Fibroblast of pulmonary artery (primary cell): ENCODE measurements at regions not wholly inside any gene's neighbourhood (a gene's known extent, or its start where the extent isn't known, plus 50 kb on each side); places are given as distances from the start of the nearest gene placed in this dataset.

Experiments
- DNase-seq: peaks from one replicate; pipeline ENCODE4 v3.0.0-alpha.2; 2010; ENCODE audit warnings: low read depth
- H3K4me3 ChIP-seq: replicated peaks from 2 replicates; pipeline ENCODE4 v1.5.1; 2011; ENCODE audit warnings: low read depth, mild to moderate bottlenecking, control low read depth, low read length, moderate library complexity
- TF ChIP-seq, protein P1 (sequence below): IDR thresholded peaks from 2 replicates; pipeline ENCODE4 v1.5.1; 2011; ENCODE audit warnings: mild to moderate bottlenecking, control low read depth, low read length, inconsistent platforms; ENCODE audit errors: missing control alignments

DNA sequence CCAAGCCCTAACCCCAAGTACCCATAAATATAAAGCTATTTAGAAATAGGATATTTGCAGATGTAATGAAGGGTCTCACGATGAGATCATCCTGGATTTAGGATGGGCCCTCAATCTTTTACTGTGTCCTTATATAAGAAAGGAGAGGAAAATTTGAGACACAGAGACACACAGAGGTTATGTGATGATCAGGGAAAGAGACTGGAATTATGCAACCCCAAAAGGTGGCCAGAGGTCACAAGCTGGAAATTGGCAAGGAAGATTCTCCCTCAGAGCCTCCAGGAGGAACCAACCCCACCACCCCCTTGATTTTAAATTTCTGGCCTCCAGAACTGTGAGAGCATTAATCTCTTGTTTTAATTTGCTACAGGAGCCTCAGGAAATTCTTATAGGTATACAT, 334.9 kb upstream of the PRICKLE1 start:
- H3K4me3 ChIP-seq = no peak overlapping the region
- TF ChIP-seq, protein P1, sequence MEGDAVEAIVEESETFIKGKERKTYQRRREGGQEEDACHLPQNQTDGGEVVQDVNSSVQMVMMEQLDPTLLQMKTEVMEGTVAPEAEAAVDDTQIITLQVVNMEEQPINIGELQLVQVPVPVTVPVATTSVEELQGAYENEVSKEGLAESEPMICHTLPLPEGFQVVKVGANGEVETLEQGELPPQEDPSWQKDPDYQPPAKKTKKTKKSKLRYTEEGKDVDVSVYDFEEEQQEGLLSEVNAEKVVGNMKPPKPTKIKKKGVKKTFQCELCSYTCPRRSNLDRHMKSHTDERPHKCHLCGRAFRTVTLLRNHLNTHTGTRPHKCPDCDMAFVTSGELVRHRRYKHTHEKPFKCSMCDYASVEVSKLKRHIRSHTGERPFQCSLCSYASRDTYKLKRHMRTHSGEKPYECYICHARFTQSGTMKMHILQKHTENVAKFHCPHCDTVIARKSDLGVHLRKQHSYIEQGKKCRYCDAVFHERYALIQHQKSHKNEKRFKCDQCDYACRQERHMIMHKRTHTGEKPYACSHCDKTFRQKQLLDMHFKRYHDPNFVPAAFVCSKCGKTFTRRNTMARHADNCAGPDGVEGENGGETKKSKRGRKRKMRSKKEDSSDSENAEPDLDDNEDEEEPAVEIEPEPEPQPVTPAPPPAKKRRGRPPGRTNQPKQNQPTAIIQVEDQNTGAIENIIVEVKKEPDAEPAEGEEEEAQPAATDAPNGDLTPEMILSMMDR = no peak
- DNase-seq = no peak

DNA sequence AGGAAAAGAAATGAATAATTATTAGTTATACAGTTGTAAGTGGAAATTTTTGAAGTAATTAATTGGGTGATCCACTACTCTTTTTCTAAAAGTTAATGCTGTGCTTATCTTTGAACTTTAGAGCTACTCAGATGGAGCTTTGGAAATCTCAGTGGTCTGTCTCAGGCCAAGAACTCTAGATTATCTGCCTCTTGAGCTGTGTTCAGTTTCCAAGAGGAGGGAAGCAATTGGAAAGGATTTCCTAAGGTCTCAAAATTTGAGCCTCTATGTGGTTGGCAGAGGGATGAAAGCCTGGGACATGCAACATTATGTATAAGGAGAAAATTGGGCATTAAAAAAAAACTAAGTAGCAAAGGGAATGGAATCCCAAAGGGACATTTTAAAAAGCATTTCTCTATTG, 334.0 kb upstream of the PRICKLE1 start:
- TF ChIP-seq, protein P1 = no peak
- H3K4me3 ChIP-seq = no peak overlapping the region
- DNase-seq = no peak

DNA sequence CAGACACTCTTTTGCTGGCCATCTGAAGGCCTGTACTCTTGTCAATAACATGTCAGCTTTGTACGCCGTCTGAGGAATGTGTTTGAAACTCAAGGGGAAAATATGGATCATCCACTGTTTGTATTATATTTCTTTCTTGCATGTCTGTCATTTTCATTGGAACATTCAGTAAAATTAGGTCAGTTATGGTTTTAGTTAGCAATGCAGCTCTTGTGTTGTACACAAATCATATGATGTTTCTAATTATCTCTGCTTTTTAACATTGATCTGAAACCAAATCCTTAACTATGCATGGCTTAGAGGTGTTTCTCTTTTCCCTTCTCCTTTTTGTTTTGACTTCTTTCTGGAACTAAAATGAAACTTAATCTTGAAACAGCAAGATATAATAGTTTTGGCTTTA, 333.6 kb upstream of the PRICKLE1 start:
- no peak overlapping the region for H3K4me3 ChIP-seq
- TF ChIP-seq, protein P1 = no peak
- no peak for DNase-seq

DNA sequence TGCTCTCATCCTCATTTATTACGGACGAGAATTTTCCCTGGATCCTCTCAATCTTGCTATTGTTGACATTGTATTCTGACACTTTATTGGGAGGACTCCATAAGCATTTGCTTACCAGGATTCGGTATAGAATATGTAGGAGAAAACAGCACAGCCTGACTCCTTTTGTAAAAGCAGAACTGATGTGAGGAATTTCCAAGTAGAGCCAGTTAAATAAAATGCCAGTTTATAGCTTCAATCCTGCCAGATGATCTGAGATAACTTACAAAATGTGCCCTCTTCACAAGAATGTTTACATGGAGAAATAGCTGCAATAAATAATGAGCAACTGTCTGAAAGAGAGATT, 332.9 kb upstream of the PRICKLE1 start:
- no peak overlapping the region for H3K4me3 ChIP-seq
- TF ChIP-seq, protein P1 = no peak
- DNase-seq = no peak

DNA sequence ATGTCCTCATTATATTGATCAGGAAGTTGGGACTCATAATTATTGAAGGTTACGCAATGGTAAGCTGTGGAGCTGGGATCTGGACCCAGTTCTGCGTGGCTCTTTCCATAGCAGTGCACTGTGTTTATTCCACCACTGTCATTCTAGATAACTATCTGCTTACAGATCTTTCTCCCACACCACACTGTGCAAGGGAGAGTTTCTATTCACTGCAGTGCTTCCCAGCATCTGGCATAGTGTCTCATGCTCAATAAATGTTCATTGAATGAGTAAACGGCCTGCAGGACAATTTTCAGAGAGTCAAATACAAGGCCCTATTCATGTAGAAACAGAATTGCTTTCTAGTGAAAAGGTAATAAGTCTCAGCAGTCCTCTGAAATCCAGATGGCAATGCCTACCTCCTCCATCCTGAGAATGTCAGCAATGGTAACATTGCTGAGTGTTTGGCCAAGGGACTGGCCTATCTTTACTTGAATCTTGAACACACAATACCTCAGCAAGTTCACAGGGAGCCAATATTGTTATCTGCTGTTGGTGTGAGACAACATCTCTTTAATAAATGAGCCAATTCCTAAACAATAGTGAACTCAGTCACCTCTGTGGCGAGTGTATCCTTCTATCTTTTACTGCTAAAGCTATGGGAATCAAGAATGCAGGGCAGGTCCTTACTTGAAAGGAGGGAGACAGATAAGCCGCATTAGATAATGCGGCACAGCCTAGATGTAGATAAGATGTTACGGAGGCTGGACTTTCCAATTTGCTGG, 332.4 kb upstream of the PRICKLE1 start:
- H3K4me3 ChIP-seq = no peak overlapping the region
- no peak for DNase-seq
- TF ChIP-seq, protein P1 = no peak

DNA sequence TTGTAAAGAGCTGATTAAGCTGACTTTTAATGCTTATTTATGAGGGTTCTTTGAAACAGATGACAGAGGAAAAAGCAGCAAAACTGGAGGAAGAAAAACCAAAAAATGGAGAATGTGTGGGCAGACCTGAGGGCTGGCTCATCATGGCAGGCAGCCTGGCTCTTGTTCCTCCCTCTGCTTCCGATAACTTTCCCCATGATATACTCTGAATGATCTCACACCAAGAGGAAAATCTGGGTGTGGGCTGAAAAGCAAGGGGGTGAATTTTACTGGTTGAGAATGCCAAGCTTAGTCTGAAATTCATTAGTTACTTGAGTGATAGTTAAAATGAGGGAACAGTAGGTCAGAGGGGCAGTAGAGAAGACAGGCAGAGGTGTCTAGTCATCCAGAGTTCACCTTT, 330.1 kb upstream of the PRICKLE1 start:
- no peak overlapping the region for H3K4me3 ChIP-seq
- no peak for DNase-seq
- TF ChIP-seq, protein P1 = no peak

DNA sequence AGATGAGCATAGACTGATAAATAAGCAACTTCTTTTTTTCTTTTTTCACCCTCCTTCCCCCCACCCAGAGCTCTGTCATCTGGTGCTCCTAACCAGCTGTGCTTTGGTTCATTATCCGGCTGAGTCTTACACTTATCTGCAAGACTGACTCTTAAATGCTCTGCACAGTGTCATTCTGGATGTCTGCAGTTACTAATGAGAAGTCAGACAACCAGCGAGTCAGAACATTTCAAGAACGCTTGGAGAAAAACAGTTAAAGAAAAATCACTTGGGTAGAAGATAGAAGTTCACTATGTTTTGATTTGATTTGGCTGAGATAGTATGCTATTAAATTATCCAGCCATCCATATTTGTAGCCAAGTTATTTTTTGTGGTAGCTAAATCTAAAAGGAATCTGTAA, 328.9 kb upstream of the PRICKLE1 start:
- H3K4me3 ChIP-seq = no peak overlapping the region
- TF ChIP-seq, protein P1 = no peak
- peak; percentile 5 for DNase-seq
